ENCODE measurements at regions not wholly inside any gene's neighbourhood (a gene's known extent, or its start where the extent isn't known, plus 50 kb on each side); places are given as distances from the start of the nearest gene placed in this dataset.
"Not testable (repeated sequence)": the region's sequence is repeated elsewhere in the genome, so short reads cannot be mapped to it uniquely, and the experiment has no call there.

DNA sequence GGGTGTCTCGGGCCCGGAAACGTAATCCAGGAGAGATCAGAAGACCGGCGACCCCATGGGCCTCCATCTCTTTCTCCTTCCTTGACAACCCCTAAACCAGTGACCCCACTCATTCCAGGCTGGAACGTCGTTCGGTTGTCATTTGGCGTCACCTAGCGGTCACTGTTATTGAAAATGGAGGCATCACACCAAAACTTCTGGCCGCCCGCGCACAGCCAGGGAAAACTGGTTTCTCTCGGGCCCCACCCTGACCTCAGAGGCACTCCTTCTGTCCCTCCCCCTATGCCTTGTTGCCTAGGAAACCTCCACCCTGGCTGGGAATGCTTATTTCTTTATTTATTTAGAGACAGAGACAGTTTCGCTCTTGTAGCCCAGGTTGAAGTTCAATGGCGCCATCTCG is 2327.3 kb upstream of the TPTE start:
- not testable (repeated sequence) for DNase-seq (ENCODE audit: low read depth in 2 of 2, low spot score in 1 of 2)

DNA sequence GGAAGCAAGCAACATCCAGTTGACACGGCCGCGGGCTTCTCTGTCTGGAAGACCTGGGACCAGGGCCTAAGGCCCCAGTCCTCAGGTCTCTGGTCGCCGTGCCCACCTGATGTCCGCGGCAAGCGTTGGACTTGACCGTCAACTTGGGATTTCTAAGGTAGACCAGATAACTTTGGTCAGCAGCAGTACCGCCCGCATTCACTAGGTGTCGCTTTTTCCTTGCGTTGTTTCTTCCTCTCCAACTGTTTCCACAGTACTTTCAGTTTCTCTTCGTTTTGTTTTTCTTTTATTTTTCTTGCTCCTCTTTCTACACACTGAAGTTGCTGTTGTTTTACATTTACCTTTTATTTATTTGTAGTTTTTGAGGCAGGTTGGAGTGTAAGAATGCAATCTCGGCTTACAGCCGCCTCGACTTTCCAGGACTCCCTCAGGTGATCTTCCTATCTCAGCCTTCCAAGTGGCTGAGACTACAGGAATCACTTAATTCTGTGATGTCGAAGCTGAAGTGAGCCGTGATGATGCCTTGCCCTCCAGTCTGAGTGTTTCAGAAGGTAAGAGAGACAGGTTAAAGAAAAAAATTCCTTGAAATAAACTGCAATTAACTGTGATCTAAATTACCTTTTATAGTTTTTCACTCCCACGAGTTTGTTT is 2323.9 kb upstream of the TPTE start:
- DNase-seq (ENCODE audit: low read depth in 2 of 2, low spot score in 1 of 2) = not testable (repeated sequence)

DNA sequence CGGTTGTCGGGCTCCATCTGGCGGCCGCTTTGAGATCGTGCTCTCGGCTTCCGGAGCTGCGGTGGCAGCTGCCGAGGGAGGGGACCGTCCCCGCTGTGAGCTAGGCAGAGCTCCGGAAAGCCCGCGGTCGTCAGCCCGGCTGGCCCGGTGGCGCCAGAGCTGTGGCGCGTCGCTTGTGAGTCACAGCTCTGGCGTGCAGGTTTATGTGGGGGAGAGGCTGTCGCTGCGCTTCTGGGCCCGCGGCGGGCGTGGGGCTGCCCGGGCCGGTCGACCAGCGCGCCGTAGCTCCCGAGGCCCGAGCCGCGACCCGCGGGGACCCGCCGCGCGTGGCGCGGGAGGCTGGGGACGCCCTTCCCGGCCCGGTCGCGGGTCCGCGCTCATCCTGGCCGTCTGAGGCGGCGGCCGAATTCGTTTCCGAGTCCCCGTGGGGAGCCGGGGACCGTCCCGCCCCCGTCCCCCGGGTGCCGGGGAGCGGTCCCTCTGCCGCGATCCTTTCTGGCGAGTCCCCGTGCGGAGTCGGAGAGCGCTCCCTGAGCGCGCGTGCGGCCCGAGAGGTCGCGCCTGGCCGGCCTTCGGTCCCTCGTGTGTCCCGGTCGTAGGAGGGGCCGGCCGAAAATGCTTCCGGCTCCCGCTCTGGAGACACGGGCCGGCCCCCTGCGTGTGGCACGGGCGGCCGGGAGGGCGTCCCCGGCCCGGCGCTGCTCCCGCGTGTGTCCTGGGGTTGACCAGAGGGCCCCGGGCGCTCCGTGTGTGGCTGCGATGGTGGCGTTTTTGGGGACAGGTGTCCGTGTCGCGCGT is 2316.1 kb upstream of the TPTE start:
- DNase-seq (ENCODE audit: low read depth in 2 of 2, low spot score in 1 of 2) = not testable (repeated sequence)

GRCh38 chr21:8205892-8206188 is 2315.5 kb upstream of the TPTE start:
- DNase-seq (ENCODE audit: low read depth in 2 of 2, low spot score in 1 of 2) = not testable (repeated sequence)

DNA sequence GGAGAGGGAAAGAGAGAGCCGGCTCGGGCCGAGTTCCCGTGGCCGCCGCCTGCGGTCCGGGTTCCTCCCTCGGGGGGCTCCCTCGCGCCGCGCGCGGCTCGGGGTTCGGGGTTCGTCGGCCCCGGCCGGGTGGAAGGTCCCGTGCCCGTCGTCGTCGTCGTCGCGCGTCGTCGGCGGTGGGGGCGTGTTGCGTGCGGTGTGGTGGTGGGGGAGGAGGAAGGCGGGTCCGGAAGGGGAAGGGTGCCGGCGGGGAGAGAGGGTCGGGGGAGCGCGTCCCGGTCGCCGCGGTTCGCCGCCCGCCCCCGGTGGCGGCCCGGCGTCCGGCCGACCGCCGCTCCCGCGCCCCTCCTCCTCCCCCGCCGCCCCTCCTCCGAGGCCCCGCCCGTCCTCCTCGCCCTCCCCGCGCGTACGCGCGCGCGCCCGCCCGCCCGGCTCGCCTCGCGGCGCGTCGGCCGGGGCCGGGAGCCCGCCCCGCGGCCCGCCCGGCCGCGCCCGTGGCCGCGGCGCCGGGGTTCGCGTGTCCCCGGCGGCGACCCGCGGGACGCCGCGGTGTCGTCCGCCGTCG is 2308.3 kb upstream of the TPTE start:
- DNase-seq (ENCODE audit: low read depth in 2 of 2, low spot score in 1 of 2) = peak in 1 of 2 donors; percentile 64

- DNase-seq (ENCODE audit: low read depth in 2 of 2, low spot score in 1 of 2) = not testable (repeated sequence)
These were observed 2306.8 kb upstream of the TPTE start for GRCh38 chr21:8214539-8214938.

DNA sequence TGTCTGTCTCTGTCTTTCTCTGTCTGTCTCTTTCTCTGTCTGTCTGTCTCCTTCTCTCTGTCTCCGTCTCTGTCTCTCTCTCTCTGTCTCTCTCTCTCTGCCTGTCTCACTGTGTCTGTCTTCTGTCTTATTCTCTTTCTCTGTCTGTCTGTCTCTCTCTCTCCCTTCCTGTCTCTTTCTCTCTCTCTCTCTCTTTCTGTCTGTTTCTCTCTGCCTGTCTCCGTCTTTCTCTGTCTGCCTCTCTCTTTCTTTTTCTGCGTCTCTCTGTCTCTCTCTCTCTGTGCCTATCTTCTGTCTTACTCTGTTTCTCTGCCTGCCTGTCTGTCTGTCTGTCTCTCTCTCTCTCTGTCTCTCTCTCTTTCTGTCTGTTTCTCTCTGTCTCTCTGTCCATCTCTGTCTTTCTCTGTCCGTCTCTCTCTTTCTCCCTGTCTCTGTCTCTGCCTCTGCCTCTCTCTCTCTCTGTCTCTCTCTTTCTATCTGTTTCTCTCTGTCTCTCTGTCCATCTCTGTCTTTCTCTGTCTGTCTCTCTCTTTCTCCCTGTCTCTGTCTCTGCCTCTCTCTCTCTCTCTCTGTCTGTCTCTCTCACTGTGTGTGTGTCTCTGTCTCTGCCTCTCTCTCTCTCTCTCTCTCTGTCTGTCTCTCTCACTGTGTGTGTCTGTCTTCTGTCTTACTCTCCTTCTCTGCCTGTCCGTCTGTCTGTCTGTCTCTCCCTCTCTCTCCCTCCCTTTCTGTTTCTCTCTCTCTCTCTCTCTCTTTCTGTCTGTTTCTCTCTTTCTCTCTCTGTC is 2291.8 kb upstream of the TPTE start:
- DNase-seq (ENCODE audit: low read depth in 2 of 2, low spot score in 1 of 2) = not testable (repeated sequence)

DNA sequence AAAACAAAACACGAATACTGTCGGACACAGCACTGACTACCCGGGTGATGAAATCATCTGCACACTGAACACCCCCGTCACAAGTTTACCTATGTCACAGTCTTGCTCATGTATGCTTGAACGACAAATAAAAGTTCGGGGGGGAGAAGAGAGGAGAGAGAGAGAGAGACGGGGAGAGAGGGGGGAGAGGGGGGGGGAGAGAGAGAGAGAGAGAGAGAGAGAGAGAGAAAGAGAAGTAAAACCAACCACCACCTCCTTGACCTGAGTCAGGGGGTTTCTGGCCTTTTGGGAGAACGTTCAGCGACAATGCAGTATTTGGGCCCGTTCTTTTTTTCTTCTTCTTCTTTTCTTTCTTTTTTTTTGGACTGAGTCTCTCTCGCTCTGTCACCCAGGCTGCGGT is 2290.1 kb upstream of the TPTE start:
- DNase-seq (ENCODE audit: low read depth in 2 of 2, low spot score in 1 of 2) = not testable (repeated sequence)

DNA sequence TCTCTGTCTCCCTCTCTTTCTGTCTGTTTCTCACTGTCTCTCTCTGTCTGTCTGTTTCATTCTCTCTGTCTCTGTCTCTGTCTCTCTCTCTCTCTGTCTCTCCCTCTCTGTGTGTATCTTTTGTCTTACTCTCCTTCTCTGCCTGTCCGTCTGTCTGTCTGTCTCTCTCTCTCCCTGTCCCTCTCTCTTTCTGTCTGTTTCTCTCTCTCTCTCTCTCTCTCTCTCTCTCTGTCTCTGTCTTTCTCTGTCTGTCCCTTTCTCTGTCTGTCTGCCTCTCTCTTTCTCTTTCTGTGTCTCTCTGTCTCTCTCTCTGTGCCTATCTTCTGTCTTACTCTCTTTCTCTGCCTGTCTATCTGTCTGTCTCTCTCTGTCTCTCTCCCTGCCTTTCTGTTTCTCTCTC is 2288.4 kb upstream of the TPTE start:
- not testable (repeated sequence) for DNase-seq (ENCODE audit: low read depth in 2 of 2, low spot score in 1 of 2)

DNA sequence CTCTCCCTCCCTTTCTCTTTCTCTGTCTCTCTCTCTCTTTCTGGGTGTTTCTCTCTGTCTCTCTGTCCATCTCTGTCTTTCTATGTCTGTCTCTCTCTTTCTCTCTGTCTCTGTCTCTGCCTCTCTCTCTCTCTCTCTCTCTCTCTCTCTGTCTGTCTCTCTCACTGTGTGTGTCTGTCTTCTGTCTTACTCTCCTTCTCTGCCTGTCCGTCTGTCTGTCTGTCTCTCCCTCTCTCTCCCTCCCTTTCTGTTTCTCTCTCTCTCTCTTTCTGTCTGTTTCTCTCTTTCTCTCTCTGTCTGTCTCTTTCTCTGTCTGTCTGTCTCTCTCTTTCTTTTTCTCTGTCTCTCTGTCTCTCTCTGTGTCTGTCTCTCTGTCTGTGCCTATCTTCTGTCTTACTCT is 2287.3 kb upstream of the TPTE start:
- not testable (repeated sequence) for DNase-seq (ENCODE audit: low read depth in 2 of 2, low spot score in 1 of 2)

DNA sequence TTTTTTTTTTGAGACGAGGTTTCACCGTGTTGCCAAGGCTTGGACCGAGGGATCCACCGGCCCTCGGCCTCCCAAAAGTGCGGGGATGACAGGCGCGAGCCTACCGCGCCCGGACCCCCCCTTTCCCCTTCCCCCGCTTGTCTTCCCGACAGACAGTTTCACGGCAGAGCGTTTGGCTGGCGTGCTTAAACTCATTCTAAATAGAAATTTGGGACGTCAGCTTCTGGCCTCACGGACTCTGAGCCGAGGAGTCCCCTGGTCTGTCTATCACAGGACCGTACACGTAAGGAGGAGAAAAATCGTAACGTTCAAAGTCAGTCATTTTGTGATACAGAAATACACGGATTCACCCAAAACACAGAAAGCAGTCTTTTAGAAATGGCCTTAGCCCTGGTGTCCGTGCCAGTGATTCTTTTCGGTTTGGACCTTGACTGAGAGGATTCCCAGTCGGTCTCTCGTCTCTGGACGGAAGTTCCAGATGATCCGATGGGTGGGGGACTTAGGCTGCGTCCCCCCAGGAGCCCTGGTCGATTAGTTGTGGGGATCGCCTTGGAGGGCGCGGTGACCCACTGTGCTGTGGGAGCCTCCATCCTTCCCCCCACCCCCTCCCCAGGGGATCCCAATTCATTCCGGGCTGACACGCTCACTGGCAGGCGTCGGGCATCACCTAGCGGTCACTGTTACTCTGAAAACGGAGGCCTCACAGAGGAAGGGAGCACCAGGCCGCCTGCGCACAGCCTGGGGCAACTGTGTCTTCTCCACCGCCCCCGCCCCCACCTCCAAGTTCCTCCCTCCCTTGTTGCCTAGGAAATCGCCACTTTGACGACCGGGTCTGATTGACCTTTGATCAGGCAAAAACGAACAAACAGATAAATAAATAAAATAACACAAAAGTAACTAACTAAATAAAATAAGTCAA is 2276.4 kb upstream of the TPTE start:
- not testable (repeated sequence) for DNase-seq (ENCODE audit: low read depth in 2 of 2, low spot score in 1 of 2)

DNA sequence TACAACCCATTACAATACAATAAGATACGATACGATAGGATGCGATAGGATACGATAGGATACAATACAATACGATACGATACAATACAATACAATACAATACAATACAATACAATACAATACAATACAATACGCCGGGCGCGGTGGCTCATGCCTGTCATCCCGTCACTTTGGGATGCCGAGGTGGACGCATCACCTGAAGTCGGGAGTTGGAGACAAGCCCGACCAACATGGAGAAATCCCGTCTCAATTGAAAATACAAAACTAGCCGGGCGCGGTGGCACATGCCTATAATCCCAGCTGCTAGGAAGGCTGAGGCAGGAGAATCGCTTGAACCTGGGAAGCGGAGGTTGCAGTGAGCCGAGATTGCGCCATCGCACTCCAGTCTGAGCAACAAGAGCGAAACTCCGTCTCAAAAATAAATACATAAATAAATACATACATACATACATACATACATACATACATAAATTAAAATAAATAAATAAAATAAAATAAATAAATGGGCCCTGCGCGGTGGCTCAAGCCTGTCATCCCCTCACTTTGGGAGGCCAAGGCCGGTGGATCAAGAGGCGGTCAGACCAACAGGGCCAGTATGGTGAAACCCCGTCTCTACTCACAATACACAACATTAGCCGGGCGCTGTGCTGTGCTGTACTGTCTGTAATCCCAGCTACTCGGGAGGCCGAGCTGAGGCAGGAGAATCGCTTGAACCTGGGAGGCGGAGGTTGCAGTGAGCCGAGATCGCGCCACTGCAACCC is 2275.6 kb upstream of the TPTE start:
- not testable (repeated sequence) for DNase-seq (ENCODE audit: low read depth in 2 of 2, low spot score in 1 of 2)

DNA sequence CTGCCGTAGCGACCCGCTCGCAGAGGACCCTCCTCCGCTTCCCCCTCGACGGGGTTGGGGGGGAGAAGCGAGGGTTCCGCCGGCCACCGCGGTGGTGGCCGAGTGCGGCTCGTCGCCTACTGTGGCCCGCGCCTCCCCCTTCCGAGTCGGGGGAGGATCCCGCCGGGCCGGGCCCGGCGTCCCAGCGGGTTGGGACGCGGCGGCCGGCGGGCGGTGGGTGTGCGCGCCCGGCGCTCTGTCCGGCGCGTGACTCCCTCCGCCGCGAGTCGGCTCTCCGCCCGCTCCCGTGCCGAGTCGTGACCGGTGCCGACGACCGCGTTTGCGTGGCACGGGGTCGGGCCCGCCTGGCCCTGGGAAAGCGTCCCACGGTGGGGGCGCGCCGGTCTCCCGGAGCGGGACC is 2269.7 kb upstream of the TPTE start:
- not testable (repeated sequence) for DNase-seq (ENCODE audit: low read depth in 2 of 2, low spot score in 1 of 2)

DNA sequence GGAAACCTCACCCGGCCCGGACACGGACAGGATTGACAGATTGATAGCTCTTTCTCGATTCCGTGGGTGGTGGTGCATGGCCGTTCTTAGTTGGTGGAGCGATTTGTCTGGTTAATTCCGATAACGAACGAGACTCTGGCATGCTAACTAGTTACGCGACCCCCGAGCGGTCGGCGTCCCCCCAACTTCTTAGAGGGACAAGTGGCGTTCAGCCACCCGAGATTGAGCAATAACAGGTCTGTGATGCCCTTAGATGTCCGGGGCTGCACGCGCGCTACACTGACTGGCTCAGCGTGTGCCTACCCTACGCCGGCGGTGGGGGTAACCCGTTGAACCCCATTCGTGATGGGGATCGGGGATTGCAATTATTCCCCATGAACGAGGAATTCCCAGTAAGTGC is 2266.3 kb upstream of the TPTE start:
- not testable (repeated sequence) for DNase-seq (ENCODE audit: low read depth in 2 of 2, low spot score in 1 of 2)

DNA sequence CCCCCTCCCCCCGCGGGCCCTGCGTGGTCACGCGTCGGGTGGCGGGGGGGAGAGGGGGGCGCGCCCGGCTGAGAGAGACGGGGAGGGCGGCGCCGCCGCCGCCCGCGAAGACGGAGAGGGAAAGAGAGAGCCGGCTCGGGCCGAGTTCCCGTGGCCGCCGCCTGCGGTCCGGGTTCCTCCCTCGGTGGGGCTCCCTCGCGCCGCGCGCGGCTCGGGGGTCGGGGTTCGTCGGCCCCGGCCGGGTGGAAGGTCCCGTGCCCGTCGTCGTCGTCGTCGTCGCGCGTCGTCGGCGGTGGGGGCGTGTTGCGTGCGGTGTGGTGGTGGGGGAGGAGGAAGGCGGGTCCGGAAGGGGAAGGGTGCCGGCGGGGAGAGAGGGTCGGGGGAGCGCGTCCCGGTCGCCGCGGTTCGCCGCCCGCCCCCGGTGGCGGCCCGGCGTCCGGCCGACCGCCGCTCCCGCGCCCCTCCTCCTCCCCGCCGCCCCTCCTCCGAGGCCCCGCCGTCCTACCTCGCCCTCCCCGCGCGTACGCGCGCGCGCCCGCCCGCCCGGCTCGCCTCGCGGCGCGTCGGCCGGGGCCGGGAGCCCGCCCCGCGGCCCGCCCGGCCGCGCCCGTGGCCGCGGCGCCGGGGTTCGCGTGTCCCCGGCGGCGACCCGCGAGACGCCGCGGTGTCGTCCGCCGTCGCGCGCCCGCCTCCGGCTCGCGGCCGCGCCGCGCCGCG is 2264.1 kb upstream of the TPTE start:
- peak in 1 of 2 donors; percentile 0 for DNase-seq (ENCODE audit: low read depth in 2 of 2, low spot score in 1 of 2)

- DNase-seq (ENCODE audit: low read depth in 2 of 2, low spot score in 1 of 2) = not testable (repeated sequence)
These were observed 2261.2 kb upstream of the TPTE start for GRCh38 chr21:8260065-8260627.

Data from stimulated activated CD8-positive, alpha-beta memory T cell treated with anti-CD3 and anti-CD28 coated beads, Interleukin-4, amount 100 ng/mL, for 4 hours (primary cell).